ENCODE measurements at regions not wholly inside any gene's neighbourhood (a gene's known extent, or its start where the extent isn't known, plus 50 kb on each side); places are given as distances from the start of the nearest gene placed in this dataset.

DNA sequence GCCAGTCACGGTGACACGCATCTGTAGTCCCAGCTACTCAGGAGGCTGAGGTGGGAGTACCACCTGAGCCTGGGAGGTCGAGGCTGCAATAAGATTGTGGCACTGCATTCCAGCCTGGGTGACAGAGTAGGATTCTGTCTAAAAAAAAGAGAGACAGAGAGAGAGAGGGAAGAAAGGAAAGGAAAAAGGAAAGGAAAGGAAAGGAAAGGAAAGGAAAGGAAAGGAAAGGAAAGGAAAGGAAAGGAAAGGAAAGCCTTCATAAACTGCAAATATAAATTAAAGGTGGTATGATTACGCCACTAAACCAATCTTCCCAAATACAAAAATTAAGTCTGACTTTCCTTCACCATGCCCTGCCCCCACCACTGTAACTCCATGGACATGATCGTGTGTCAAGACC is 259.3 kb upstream of the GATB start:
- TF ChIP-seq EZH2 (IDR thresholded peaks at IDR 0.05; ENCODE audit: insufficient read depth, poor library complexity, severe bottlenecking), result no peak
- TF ChIP-seq EZH2phosphoT487 (IDR thresholded peaks at IDR 0.05; ENCODE audit: insufficient read depth, low read depth), result no peak

All from GM23248 (cell line).